Astrocyte of the cerebellum (primary cell): ENCODE measurements at regions not wholly inside any gene's neighbourhood (a gene's known extent, or its start where the extent isn't known, plus 50 kb on each side); places are given as distances from the start of the nearest gene placed in this dataset.
"Not testable (repeated sequence)": the region's sequence is repeated elsewhere in the genome, so short reads cannot be mapped to it uniquely, and the experiment has no call there.

Experiments
- DNase-seq: peaks from one replicate; pipeline ENCODE4 v3.0.0-alpha.2; 2011; ENCODE audit warnings: low read depth
- H3K4me3 ChIP-seq: 2 replicates; pipeline ENCODE4 v1.5.1; 2011; ENCODE audit warnings: mild to moderate bottlenecking, low read depth, low read length, moderate library complexity
- in situ Hi-C: cut with HindIII; loops from 2 replicates; pipeline ENCODE4 v1.10.0; 2017; ENCODE audit warnings: low sequenced_read_pairs
- TF ChIP-seq, protein P1 (sequence below): IDR thresholded peaks from 2 replicates; pipeline ENCODE4 v1.5.1; 2012; ENCODE audit warnings: low read length, low read depth, moderate library complexity, mild to moderate bottlenecking; ENCODE audit errors: missing control alignments

DNA sequence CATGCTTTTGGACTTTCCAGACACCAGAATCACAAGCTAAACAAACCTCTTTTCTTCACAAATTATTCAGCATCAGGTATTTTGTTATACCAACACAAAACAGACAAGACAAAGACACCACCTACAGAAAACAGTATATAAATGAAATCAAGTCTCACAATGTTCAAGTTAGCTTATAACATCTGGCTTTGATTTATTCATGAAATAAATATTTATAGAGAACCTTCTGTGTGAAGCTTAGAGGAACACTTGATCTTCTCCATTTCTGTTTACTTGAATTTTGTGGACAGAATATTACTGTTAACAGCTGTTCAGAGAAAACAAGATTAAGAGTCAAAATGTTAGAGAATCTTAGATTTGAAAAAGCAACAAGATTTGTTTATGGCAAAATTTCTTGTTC, 137.4 kb upstream of the PRR16 start:
- DNase-seq = no peak
- no peak overlapping the region for H3K4me3 ChIP-seq
- in situ Hi-C loops = no loop called here
- TF ChIP-seq, protein P1, sequence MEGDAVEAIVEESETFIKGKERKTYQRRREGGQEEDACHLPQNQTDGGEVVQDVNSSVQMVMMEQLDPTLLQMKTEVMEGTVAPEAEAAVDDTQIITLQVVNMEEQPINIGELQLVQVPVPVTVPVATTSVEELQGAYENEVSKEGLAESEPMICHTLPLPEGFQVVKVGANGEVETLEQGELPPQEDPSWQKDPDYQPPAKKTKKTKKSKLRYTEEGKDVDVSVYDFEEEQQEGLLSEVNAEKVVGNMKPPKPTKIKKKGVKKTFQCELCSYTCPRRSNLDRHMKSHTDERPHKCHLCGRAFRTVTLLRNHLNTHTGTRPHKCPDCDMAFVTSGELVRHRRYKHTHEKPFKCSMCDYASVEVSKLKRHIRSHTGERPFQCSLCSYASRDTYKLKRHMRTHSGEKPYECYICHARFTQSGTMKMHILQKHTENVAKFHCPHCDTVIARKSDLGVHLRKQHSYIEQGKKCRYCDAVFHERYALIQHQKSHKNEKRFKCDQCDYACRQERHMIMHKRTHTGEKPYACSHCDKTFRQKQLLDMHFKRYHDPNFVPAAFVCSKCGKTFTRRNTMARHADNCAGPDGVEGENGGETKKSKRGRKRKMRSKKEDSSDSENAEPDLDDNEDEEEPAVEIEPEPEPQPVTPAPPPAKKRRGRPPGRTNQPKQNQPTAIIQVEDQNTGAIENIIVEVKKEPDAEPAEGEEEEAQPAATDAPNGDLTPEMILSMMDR = no peak

DNA sequence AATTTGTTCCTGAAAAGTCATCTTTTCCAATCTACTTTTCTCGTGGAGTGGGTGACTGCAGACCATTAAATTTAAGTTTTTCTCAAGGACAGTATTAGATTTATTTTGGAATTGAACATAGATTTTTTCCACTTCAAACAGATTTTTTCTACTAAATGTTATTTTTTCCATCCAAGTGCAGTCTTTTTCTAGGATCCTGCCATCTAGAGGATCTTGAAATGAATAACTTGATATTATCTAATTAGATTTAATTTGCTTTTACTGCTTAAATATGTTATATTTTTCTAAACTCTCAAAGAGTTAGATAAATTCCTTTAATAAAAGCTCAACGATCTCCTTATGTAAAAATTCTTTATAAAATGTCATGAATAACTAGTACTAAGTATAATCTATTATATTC, 136.9 kb upstream of the PRR16 start:
- no peak overlapping the region for H3K4me3 ChIP-seq
- DNase-seq = no peak
- in situ Hi-C loops = no loop called here
- TF ChIP-seq, protein P1 = no peak

DNA sequence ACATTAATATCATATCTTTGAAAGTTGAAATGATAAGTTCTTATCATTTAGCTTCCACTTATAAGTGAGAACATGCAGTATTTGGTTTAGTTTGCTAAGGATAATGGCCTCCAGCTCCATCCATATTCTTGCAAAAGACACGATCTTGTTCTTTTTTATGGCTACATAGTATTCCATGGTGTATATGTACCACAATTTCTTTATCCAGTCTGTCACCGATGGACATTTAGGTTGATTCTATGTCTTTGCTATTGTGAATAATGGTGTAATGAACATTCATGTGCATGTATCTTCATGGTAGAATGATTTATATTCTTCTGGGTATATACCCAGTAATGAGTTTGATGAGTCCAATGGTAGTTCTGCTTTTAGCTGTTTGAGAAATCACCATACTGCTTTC, 135.0 kb upstream of the PRR16 start:
- in situ Hi-C loops = no loop called here
- TF ChIP-seq, protein P1 = no peak
- no peak overlapping the region for H3K4me3 ChIP-seq
- no peak for DNase-seq

DNA sequence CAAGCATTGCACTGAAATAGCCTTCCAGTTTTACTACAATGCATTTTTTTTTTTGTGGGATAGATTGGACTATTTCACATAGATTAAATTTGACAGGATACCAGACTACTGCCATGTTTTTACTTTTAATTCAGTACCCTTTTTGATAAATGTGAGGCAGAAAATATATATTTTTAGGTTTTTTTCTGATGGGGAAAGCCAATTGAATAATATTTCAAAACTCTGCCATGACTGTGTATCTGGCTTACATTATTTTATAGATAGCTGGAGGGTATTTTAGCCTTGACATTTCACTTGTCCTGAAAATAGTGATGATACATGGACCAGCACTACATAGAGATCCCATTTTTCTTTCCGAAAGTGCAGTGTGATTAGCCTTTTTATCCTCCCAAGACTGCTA, 133.5 kb upstream of the PRR16 start:
- in situ Hi-C loops = no loop called here
- TF ChIP-seq, protein P1 = no peak
- no peak for DNase-seq
- no peak overlapping the region for H3K4me3 ChIP-seq

DNA sequence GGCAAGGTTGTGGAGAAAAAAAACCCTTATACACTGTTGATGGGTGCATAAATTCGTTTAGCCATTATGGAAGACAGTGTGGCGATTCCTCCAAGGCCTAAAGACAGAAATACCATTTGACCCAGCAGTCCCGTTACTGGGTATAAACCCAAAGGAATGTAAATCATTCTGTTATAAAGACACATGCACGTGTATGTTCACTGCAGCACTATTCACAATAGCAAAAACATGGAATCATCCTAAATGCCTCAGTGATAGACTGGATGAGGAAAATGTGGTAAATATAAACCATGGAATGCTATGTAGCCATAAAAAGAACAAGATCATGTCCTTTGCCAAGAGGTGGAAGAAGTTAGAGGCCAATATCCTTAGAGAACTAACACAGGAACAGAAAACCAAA, 119.9 kb upstream of the PRR16 start:
- H3K4me3 ChIP-seq = no peak overlapping the region
- in situ Hi-C loops = no loop called here
- DNase-seq = no peak
- TF ChIP-seq, protein P1 = no peak

DNA sequence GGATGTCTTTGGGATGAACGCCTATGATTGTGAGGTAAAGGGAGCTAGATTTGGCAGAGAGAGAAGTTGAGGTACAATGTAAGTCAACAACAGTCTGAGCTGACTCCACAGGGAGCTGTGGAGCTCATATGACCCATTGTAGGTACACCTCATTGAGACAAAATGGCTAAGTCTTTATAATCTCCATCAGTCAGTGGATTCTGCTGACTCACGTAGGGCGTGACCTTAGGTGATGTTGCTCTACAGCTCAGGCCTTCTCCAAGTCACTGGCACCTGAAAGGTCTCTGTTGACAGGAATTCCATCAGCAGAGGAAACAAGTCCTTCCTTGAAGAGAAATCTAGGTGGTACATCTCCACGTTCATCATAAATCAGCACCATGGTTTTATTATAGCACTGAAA, 118.2 kb upstream of the PRR16 start:
- H3K4me3 ChIP-seq = no peak overlapping the region
- no peak for DNase-seq
- TF ChIP-seq, protein P1 = no peak
- in situ Hi-C loops = no loop called here

DNA sequence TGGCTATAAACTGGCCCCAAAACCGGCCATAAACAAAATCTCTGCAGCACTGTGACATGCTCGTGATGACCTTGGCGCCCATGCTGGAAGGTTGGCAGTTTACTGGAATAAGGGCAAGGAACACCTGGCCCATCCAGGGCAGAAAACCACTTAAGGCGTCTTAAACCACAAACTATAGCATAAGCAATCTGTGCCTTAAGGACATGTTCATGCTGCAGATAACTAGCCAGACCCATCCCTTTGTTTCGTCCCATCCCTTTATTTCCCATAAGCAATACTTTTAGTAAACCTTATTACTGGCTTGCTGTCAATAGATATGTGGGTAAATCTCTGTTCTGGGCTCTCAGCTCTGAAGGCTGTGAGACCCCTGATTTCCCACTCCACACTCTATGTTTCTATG, 113.0 kb upstream of the PRR16 start:
- DNase-seq, in situ Hi-C loops, H3K4me3 ChIP-seq: not testable (repeated sequence)
